ENCODE measurements at regions not wholly inside any gene's neighbourhood (a gene's known extent, or its start where the extent isn't known, plus 50 kb on each side); places are given as distances from the start of the nearest gene placed in this dataset.

DNA sequence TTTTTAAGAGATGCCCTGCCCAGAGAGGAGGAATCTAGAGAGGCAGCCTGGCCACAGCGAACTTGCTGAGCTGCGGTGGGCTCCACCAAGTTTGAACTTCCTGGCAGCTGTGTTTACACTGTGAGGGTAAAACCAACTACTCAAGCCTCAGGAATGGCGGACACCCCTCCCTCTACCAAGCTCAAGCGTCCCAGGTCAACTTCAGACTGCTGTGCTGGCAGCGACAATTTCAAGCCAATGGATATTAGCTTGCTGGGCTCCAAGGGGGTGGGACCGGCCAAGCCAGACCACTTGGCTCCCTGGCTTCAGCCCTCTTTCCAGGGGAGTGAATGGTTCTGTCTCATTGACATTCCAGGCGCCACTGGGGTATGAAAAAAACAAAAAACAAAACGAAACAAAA is 289.4 kb downstream of the KCNS3 start:
- no peaks in the 10 kb centered on the region for H3K36me3 Mint-ChIP-seq (ENCODE audit: insufficient read depth)
- H3K4me1 Mint-ChIP-seq = no peaks in the 10 kb centered on the region
- ATAC-seq (replicated peaks; ENCODE audit: extremely low read depth, poor library complexity, severe bottlenecking) (no peak), DNase-seq (ENCODE audit: low spot score in 2 of 2) (no peak)
- no peak overlapping the region for H3K4me3 Mint-ChIP-seq
- H3K27me3 Mint-ChIP-seq = no peaks in the 10 kb centered on the region
- no peak overlapping the region for H3K27ac Mint-ChIP-seq (ENCODE audit: low read depth)
- H3K9me3 Mint-ChIP-seq = no peaks in the 10 kb centered on the region

DNA sequence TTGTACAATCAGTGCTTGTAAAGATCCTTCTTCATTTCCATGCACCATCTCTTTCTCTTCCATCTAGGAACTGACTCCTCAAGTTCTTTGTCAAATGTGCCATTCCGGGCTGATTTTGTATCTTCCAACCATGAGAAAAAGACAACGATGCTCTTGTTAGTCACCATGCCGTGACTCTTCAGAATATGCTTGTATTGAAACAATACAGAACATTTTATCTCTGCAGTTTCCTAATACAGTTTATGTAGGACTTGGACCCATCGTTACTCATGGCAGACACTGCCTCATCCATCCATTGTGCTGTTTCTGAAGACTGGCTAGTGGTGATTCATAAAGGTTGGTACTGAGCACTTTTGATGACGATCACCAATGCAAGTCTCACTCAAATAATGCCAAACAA is 283.2 kb downstream of the KCNS3 start:
- ATAC-seq (replicated peaks; ENCODE audit: extremely low read depth, poor library complexity, severe bottlenecking) = no peak
- no peak overlapping the region for H3K4me3 Mint-ChIP-seq
- no peaks in the 10 kb centered on the region for H3K9me3 Mint-ChIP-seq
- no peaks in the 10 kb centered on the region for H3K36me3 Mint-ChIP-seq (ENCODE audit: insufficient read depth)
- DNase-seq (ENCODE audit: low spot score in 2 of 2) = no peak
- no peaks in the 10 kb centered on the region for H3K4me1 Mint-ChIP-seq
- no peak overlapping the region for H3K27ac Mint-ChIP-seq (ENCODE audit: low read depth)
- no peaks in the 10 kb centered on the region for H3K27me3 Mint-ChIP-seq

- ATAC-seq (replicated peaks; ENCODE audit: extremely low read depth, poor library complexity, severe bottlenecking) (no peak), DNase-seq (ENCODE audit: low spot score in 2 of 2) (no peak)
- H3K27ac Mint-ChIP-seq (ENCODE audit: low read depth) = no peak overlapping the region
- no peaks in the 10 kb centered on the region for H3K27me3 Mint-ChIP-seq
- H3K4me1 Mint-ChIP-seq = no peaks in the 10 kb centered on the region
- no peaks in the 10 kb centered on the region for H3K36me3 Mint-ChIP-seq (ENCODE audit: insufficient read depth)
- H3K4me3 Mint-ChIP-seq = no peak overlapping the region
- H3K9me3 Mint-ChIP-seq = no peaks in the 10 kb centered on the region
Observed at GRCh38 chr2:18159896-18160295, 281.4 kb downstream of the KCNS3 start.

DNA sequence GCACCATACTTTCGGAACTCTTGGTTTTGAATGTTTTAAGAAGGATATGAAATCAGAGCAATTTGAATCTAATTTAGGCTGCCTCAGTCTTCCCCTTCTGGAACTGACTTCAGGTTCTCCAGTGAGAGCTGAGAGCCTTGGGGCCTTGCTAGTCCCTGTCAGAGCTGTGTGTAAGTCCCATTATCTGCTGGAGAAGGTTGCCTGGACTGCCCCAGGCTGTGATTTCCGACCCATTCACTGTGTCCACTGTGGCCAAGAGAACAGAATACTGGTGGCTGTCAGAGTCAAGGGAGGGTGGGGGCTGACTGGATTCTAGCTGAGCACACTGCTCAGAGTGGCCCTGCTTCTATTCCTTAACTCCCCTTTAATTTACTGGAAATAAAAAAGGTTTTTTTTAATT is 278.0 kb downstream of the KCNS3 start:
- Mint-ChIP-seq H3K27ac (ENCODE audit: low read depth) (no peak overlapping the region), H3K4me3 (no peak overlapping the region), H3K9me3 (no peaks in the 10 kb centered on the region), H3K36me3 (ENCODE audit: insufficient read depth) (no peaks in the 10 kb centered on the region), H3K27me3 (no peaks in the 10 kb centered on the region), H3K4me1 (no peaks in the 10 kb centered on the region)
- no peak for ATAC-seq (replicated peaks; ENCODE audit: extremely low read depth, poor library complexity, severe bottlenecking)
- DNase-seq (ENCODE audit: low spot score in 2 of 2) = no peak

GRCh38 chr2:18156002-18156401 is 277.5 kb downstream of the KCNS3 start:
- Mint-ChIP-seq H3K36me3 (ENCODE audit: insufficient read depth) (no peaks in the 10 kb centered on the region), H3K27me3 (no peaks in the 10 kb centered on the region), H3K27ac (ENCODE audit: low read depth) (no peak overlapping the region), H3K4me3 (no peak overlapping the region), H3K4me1 (no peaks in the 10 kb centered on the region), H3K9me3 (no peaks in the 10 kb centered on the region)
- DNase-seq (ENCODE audit: low spot score in 2 of 2) (no peak), ATAC-seq (replicated peaks; ENCODE audit: extremely low read depth, poor library complexity, severe bottlenecking) (no peak)

- Mint-ChIP-seq H3K4me1 (no peaks in the 10 kb centered on the region), H3K4me3 (no peak overlapping the region), H3K36me3 (ENCODE audit: insufficient read depth) (no peaks in the 10 kb centered on the region)
Observed at GRCh38 chr2:18154812-18155211, 276.3 kb downstream of the KCNS3 start.

GRCh38 chr2:18154259-18154658 is 275.8 kb downstream of the KCNS3 start:
- no peak overlapping the region for H3K4me3 Mint-ChIP-seq
- H3K27me3 Mint-ChIP-seq = no peaks in the 10 kb centered on the region
- H3K4me1 Mint-ChIP-seq = no peaks in the 10 kb centered on the region
- no peak for DNase-seq (ENCODE audit: low spot score in 2 of 2)
- ATAC-seq (replicated peaks; ENCODE audit: extremely low read depth, poor library complexity, severe bottlenecking) = no peak
- H3K9me3 Mint-ChIP-seq = no peaks in the 10 kb centered on the region
- H3K36me3 Mint-ChIP-seq (ENCODE audit: insufficient read depth) = no peaks in the 10 kb centered on the region
- no peak overlapping the region for H3K27ac Mint-ChIP-seq (ENCODE audit: low read depth)

More at GRCh38 chr2:18154812-18155211, 276.3 kb downstream of the KCNS3 start:
- ATAC-seq (replicated peaks; ENCODE audit: extremely low read depth, poor library complexity, severe bottlenecking) (no peak), DNase-seq (ENCODE audit: low spot score in 2 of 2) (no peak)
- no peaks in the 10 kb centered on the region for H3K9me3 Mint-ChIP-seq
- no peaks in the 10 kb centered on the region for H3K27me3 Mint-ChIP-seq
- no peak overlapping the region for H3K27ac Mint-ChIP-seq (ENCODE audit: low read depth)

DNA sequence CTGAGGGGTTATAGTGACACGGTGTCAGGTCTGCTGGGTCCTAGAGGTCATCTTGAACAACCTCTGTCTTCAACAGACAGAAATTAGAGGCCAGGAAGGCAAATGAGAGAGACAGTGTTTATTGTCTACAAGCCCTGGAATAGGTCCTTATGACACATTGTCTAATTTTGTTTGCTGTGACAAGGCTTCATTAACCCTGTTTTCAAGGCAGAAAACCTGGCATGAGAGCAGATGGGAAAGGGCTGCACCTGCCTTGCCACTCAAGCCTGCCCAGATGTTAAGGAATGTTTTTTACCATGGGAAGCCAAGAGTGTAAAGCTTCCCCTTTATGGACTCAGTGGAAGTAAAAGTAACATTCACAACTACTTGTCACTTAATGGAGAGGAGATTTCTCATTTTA is 275.3 kb downstream of the KCNS3 start:
- H3K27ac Mint-ChIP-seq (ENCODE audit: low read depth) = no peak overlapping the region
- no peaks in the 10 kb centered on the region for H3K9me3 Mint-ChIP-seq
- no peaks in the 10 kb centered on the region for H3K4me1 Mint-ChIP-seq
- H3K27me3 Mint-ChIP-seq = no peaks in the 10 kb centered on the region
- H3K36me3 Mint-ChIP-seq (ENCODE audit: insufficient read depth) = no peaks in the 10 kb centered on the region
- no peak overlapping the region for H3K4me3 Mint-ChIP-seq
- DNase-seq (ENCODE audit: low spot score in 2 of 2) (no peak), ATAC-seq (replicated peaks; ENCODE audit: extremely low read depth, poor library complexity, severe bottlenecking) (no peak)

DNA sequence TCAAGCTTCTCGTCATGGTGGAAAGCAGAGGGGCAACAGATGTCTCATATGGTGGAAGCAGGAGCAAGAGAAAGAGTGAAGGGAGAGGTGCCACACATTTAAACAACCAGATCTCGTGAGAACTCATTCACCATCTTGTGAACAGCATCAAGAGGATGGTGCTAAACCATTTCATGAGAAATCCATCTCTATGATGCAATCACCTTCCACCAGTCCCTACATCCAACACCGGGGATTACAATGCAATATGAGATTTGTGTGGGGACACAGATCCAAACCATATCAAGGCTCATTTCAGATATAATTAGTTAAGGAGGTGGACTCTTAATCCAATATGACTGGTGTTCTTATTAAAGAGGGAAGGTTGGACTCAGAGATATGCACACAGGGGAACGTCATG is 272.8 kb downstream of the KCNS3 start:
- Mint-ChIP-seq H3K4me3 (no peak overlapping the region), H3K36me3 (ENCODE audit: insufficient read depth) (no peaks in the 10 kb centered on the region), H3K27me3 (no peaks in the 10 kb centered on the region), H3K4me1 (no peaks in the 10 kb centered on the region), H3K9me3 (no peaks in the 10 kb centered on the region), H3K27ac (ENCODE audit: low read depth) (no peak overlapping the region)
- ATAC-seq (replicated peaks; ENCODE audit: extremely low read depth, poor library complexity, severe bottlenecking) = no peak
- no peak for DNase-seq (ENCODE audit: low spot score in 2 of 2)

DNA sequence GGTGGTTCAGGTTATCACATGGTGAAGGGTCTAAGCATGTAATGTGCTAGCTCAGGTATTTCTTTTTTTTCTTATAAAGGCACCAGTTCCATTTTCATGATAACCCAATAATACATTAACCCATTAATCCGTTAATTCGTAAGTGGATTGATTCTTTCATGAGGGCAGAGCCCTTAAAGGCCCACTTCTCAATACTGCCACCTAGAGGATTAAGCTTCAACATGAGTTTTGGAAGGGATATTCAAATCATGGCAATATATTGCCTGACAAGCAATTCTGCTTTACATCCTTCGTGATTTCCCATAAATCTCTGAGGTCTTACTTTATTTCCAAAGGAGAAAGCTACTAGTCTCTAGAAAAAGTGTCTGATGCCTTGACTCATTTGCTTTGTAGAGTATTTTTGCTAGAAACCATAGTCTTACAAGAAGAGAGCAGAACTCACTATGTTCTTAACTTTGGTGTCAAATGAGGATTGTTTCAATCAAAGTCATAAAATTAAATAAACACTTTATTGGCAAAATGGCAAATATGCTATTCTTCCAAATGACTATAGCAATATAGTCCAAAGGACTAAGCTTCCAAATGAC is 271.3 kb downstream of the KCNS3 start:
- ATAC-seq (replicated peaks; ENCODE audit: extremely low read depth, poor library complexity, severe bottlenecking) (no peak), DNase-seq (ENCODE audit: low spot score in 2 of 2) (no peak)
- Mint-ChIP-seq H3K27me3 (no peaks in the 10 kb centered on the region), H3K27ac (ENCODE audit: low read depth) (no peak overlapping the region), H3K9me3 (no peaks in the 10 kb centered on the region), H3K4me1 (no peaks in the 10 kb centered on the region), H3K36me3 (ENCODE audit: insufficient read depth) (peaks cover 2% of the 10 kb centered on the region), H3K4me3 (no peak overlapping the region)

DNA sequence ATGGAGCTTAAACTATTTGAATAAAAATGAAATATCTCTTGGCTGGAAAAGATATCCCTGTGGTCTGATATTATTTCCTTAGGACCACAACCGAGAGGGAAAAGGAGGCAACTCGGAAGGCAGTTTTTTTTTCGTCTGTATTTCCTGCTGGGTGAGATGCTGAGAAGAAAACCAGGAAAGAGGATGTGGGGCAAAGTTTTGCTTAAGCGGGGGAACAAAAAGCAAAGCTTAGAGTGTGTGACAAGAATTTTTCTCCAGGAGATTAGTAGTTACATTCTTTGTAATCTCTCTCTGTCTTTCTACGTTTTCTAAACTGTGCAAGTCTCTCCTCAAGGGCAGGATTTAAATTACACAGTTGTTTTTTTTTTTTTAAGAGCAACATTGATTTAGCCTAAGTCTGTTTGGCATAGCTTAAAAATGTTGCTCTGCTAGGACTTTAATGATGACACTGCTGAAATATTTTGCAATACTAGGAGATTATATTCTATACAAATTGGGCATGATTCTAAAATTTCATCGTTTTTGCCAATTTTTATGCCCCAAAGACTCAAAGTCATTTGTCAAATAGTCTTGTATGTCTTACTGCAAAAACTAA is 258.5 kb downstream of the KCNS3 start:
- no peaks in the 10 kb centered on the region for H3K27me3 Mint-ChIP-seq
- peaks cover 9% of the 10 kb centered on the region for H3K9me3 Mint-ChIP-seq
- DNase-seq (ENCODE audit: low spot score in 2 of 2) = no peak
- no peak for ATAC-seq (replicated peaks; ENCODE audit: extremely low read depth, poor library complexity, severe bottlenecking)
- no peak overlapping the region for H3K4me3 Mint-ChIP-seq
- H3K4me1 Mint-ChIP-seq = no peaks in the 10 kb centered on the region
- H3K27ac Mint-ChIP-seq (ENCODE audit: low read depth) = no peak overlapping the region
- H3K36me3 Mint-ChIP-seq (ENCODE audit: insufficient read depth) = no peaks in the 10 kb centered on the region

DNA sequence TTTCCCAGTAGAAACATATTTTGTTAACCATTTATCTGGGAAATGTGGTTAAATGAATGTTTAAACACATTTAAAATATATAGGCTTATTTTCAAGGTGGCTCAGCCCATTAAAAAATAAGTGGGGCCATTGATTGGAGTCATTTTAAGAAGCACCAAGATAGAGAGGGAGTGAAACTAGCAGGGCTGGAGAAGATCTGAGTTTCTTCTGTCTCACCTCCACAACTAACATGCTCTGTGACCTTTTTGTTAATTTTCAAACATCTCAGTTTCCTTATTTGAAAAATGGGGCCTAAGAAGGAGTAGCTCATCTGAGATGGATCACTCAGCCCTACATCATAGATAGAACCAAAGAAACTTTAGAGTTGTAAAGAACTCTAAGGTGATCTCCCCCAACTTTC is 254.8 kb downstream of the KCNS3 start:
- no peaks in the 10 kb centered on the region for H3K36me3 Mint-ChIP-seq (ENCODE audit: insufficient read depth)
- no peak overlapping the region for H3K27ac Mint-ChIP-seq (ENCODE audit: low read depth)
- no peak overlapping the region for H3K4me3 Mint-ChIP-seq
- H3K27me3 Mint-ChIP-seq = no peaks in the 10 kb centered on the region
- H3K4me1 Mint-ChIP-seq = no peaks in the 10 kb centered on the region
- peaks cover under 1% of the 10 kb centered on the region for H3K9me3 Mint-ChIP-seq
- ATAC-seq (replicated peaks; ENCODE audit: extremely low read depth, poor library complexity, severe bottlenecking) = no peak
- DNase-seq (ENCODE audit: low spot score in 2 of 2) = no peak

GRCh38 chr2:18132697-18133096 is 254.2 kb downstream of the KCNS3 start:
- no peaks in the 10 kb centered on the region for H3K4me1 Mint-ChIP-seq
- H3K9me3 Mint-ChIP-seq = no peaks in the 10 kb centered on the region
- H3K27me3 Mint-ChIP-seq = no peaks in the 10 kb centered on the region
- no peak overlapping the region for H3K27ac Mint-ChIP-seq (ENCODE audit: low read depth)
- no peaks in the 10 kb centered on the region for H3K36me3 Mint-ChIP-seq (ENCODE audit: insufficient read depth)
- no peak overlapping the region for H3K4me3 Mint-ChIP-seq
- DNase-seq (ENCODE audit: low spot score in 2 of 2) (no peak), ATAC-seq (replicated peaks; ENCODE audit: extremely low read depth, poor library complexity, severe bottlenecking) (no peak)

Data from central memory CD8-positive, alpha-beta T cell (primary cell).